Retinal pigment epithelial cell (primary cell): ENCODE measurements at regions not wholly inside any gene's neighbourhood (a gene's known extent, or its start where the extent isn't known, plus 50 kb on each side); places are given as distances from the start of the nearest gene placed in this dataset.
"Not testable (repeated sequence)": the region's sequence is repeated elsewhere in the genome, so short reads cannot be mapped to it uniquely, and the experiment has no call there.

Experiments
- DNase-seq: peaks from one replicate; pipeline ENCODE4 v3.0.0-alpha.2; 2010; ENCODE audit warnings: low read depth
- H3K4me3 ChIP-seq: 2 replicates; pipeline ENCODE4 v1.5.1; 2011; ENCODE audit warnings: mild to moderate bottlenecking, low read length, control low read depth, moderate library complexity
- CTCF ChIP-seq: conservative IDR thresholded peaks from 2 replicates; pipeline ENCODE4 v1.5.1; 2011; ENCODE audit warnings: low read depth, low read length, control low read depth, inconsistent platforms

DNA sequence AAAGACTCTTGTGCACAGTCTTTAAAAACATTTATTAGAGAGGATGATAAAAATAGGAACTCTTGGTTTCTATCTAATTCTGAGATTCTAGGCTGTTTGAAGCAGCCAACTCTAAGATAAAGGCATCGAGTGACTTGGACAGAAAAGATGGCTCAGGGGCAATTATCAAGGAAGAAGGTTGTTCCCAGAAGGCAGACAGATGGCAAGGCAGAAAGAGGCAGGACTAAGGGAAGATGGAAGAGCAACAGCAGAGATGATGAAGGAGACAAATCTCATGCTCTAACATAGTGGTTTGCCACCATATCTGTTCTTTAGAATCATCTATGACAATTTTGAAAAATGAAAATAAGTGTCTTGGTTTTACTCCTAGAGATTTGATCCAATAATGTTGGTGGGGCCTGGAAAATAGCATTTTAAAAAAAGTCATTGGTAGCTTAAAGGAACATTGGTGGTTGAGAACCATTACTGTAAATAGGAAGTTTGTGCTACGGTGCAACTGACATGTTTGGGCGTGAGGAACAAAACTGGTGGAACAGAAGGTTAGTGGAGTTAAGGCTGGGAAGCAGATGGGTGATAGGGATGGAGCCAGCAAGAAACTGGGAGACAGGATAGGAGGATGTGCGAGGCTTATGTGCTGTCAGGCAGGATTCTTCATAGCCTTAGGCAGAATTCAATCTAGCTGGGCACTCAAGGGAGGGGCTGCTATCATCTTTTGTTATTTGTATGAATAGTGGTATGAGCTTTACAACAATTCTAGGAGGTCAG lies 751.1 kb downstream of the DHX35 start:
- TF ChIP-seq CTCF, result no peak
- no peak for DNase-seq
- H3K4me3 ChIP-seq, result no peak overlapping the region

- TF ChIP-seq CTCF, result no peak
- no peak for DNase-seq
- H3K4me3 ChIP-seq, result no peak overlapping the region
Measured at GRCh38 chr20:39706184-39706663, 744.1 kb downstream of the DHX35 start.

GRCh38 chr20:39705032-39705431 lies 742.9 kb downstream of the DHX35 start:
- no peak overlapping the region for H3K4me3 ChIP-seq
- DNase-seq, result no peak
- TF ChIP-seq CTCF, result no peak

- DNase-seq, H3K4me3 ChIP-seq: not testable (repeated sequence)
Measured at GRCh38 chr20:39703357-39703756, 741.2 kb downstream of the DHX35 start.

DNA sequence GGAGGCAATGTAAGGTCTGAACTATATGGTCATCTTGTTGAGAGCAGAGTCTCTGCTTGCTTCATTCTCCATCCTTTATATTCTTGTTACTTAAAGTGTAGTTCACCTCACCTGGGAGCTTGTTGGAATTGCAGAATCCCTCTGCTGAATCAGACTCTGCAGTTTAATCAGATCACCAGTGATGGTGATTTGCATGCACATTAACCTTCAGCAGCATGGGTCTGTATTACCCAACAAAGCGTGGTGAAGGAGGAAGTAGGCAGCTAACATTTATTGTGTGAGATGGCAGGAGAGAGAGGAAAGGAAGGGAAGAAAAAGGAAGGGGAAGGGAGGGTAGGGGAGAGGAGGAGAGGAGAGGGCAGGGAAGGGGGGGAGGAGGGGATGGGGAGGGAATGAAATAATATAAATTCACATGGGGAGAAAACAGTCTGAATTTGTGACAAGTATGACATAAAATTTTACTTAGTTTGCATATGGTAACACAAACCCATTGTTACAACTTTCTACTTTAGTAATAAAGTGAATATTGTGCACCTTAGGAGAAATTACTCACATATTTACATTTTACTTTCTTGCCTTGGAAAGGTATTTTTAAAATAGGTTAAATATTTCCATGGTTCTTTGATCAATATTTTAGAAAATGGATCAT lies 740.7 kb downstream of the DHX35 start:
- no peak for TF ChIP-seq CTCF
- DNase-seq, result no peak
- H3K4me3 ChIP-seq, result no peak overlapping the region

GRCh38 chr20:39700528-39700927 lies 738.4 kb downstream of the DHX35 start:
- no peak overlapping the region for H3K4me3 ChIP-seq
- no peak for DNase-seq
- TF ChIP-seq CTCF, result no peak

DNA sequence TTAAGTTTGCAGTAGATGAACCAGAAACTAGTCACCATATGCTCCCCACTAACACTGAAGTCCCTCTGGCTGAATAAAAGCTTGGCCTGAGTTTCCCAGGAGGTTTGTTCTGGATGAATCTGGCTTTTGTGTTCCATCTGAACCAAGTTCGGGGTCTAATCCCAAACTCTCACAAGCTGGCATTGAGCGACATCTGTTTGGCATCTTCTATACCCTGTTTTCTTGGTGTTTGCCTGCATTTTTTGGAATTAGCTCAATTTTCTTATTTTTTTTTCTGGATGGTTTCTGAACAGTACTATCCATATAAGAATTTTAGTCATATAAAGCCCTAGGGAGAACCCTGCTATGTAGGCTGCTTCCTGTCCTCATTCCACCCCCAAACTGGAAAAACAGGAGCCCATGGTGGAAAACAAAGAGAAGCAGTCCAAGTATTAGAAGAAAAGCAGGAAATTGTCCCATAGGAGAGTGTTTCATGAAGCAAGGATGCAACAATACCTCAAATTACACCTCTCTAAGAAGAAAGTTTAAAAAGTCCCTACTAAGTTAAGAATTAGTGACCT lies 737.1 kb downstream of the DHX35 start:
- no peak for TF ChIP-seq CTCF
- no peak overlapping the region for H3K4me3 ChIP-seq
- DNase-seq, result no peak
